HG03460 (cell line): ENCODE measurements at regions not wholly inside any gene's neighbourhood (a gene's known extent, or its start where the extent isn't known, plus 50 kb on each side); places are given as distances from the start of the nearest gene placed in this dataset.
"Not testable (repeated sequence)": the region's sequence is repeated elsewhere in the genome, so short reads cannot be mapped to it uniquely, and the experiment has no call there.

Source experiments
- ATAC-seq: cut with Tn5 transposase; IDR thresholded peaks from one replicate; pipeline ENCODE4 v1.9.1; 2021; ENCODE audit not compliant: unreplicated experiment

DNA sequence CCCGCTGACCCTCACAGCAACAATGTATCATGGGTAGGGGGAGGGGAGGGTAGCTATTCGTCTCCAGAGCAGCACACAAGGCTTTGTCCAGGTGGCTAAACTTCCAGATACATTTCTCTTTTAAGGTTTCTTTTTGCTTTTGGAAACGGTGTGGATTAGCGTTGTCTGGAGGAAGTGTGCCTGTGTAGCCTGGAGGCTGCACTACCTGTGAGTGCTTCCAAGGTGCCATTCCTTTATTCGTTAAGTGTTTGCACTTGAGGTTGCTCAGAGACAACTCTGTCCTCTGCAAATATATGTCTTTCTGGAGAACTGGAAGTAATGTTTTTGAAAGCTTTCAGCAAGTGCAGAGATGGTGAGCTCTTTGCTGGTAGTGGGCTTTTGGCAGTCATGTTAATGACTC, 53.1 kb downstream of the HSFY1 start:
- ATAC-seq: not testable (repeated sequence)

DNA sequence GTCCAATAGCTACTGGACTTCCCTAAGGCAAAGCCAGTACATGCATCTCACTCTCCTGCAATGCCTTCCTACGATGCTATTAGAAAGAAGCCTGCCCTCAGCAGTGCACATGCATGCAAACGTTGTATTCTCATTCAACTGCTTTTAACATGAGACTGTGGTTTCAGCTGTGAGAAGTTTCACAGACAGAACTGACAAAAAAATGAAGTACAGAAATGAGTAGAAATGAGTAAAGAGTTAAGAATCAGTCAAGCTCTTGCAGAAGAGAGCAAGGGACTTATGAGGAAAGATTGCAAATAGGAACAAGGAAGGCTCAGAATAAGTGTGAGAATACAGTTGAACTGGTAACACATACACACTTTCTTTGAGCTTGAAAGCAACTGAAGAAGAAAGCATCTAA, 54.8 kb downstream of the HSFY1 start:
- not testable (repeated sequence) for ATAC-seq

DNA sequence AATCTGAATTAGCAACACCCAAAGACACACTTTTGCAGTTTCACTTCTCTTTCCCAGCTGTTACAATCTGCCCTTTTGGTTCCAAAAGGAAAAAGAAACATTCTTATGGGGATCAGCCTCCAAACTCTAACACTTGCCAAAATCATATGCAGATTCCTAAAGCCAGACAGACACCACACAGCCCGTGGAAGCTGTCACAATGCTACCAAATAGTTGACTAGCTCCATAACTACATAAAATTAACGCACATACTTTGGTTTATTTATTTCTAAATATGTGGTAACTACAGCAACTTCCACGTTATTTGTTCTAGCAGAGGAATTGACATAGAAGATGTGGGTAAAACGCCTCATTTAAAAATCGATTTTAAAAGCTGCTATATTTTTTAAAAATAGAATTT, 59.7 kb downstream of the HSFY1 start:
- not testable (repeated sequence) for ATAC-seq

DNA sequence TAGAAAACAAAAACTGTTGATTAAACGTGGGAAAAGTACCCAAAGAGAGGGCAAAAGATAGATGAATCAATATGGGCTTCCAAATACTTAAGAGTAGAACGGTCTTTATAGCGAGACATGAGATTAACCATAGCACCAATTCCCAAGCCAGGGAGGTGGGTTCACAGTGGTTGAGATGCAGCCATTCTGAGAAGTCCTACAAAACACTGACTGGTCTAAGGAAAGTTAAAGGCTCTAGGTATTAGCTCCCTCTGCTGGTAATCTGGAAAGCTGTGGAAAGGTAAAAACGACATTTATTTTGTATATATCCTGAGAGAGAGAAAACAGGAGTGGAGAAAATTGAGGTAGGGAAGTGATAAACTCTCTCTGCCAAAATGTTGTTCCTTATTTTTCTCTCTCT, 61.7 kb downstream of the HSFY1 start:
- ATAC-seq: not testable (repeated sequence)

DNA sequence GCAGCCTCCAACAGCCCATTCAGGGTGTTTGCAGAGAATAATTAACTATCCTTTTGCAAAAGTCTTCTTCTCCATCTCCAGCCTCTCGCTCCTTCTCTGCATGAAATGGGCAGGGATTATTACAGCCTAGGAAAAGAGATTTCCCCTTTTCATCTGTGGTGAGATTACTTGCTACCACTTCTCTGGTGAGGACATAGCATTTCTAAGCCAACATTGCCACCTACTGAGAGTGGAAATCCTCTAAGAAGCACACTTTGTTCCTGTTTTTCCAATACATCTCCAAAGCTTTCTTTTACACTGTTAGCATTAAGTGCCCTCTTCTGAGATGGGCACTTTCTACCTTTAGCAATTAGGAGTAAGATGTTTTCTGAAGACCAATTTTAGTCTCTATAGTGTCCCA, 69.3 kb downstream of the HSFY1 start:
- ATAC-seq: not testable (repeated sequence)

DNA sequence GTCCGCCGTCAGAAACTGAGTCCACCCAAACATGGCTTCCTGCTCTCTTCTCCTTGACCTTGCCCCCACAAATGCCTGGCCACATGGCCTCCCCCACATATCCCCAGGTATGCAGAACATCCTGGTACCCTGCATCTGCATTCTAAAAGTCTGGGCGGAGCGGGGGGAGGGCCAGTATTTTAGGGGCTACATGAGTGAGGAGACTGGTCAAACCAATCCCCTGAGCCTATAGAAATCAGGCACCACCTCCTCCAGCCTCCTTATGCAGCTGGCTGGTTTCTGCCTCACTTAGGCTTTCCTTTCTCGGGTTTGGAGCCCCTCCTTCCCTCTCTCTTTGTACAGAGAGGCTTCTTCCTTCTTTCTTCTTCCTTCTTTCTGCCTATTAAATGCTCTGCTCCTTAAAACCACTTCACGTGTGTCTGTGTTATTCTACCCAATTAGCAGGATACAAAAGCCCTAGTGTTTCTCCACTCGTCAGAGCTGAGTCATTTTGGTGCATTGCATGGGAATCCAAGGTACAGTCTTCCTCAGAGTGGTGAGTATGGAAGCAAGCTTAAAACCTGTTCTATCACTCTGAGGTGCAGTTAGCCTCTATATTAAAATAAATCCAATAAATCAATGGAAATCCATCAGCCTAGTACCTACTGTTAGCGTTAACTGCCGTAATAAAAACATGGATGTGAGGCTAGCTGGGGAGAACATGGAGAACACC, 83.4 kb downstream of the HSFY1 start:
- ATAC-seq: not testable (repeated sequence)

DNA sequence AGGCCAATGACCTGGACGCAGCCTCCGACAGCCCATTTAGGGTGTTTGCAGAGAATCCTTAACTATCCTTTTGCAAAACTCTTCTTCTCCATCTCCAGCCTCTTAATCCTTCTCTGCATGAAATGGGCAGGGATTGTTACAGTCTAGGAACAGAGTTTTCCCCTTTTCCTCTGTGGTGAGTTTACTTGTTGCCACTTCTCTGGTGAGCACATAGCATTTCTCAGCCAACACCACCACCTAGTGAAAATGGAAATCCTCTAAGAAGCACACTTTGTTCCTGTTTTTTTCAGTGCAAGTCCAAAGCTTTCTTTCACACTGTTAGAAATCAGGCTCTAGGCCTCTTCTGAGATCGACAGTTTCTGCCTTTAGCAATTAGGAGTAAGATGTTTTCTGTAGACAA, 84.1 kb downstream of the HSFY1 start:
- not testable (repeated sequence) for ATAC-seq

DNA sequence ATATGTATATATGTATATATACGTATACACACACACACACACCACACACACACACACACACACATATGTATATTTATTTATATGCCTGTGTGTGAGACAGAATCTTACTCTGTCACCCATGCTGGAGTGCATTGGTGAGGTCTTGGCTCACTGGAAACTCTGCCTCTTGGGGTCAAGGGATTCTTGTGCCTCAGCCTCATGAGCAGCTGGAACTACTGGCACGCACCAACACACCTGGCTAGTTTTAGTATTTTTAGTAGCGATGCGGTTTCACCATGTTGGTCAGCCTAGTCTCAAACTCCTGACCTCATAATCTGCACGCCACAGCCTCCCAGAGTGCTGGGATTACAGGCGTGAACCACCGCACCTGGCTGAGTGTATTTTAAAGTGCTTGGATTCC, 85.1 kb downstream of the HSFY1 start:
- not testable (repeated sequence) for ATAC-seq

DNA sequence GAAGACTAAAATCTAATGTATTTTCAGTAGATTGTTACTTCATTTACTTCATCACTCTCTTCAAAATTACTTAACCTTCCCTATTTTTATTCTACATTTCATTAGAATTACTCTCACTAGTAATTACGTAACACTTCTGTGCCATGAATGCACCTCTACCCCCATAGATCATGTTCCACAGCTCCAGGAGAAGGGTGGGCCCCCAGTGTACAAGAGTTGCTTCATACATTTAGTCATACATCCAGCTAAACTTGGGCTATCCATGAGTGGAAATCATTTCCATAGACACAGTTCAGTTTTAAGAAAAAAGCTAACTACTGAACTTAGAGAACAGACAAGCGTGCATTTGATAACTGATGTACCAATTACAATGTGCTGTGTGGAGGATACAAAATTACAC, 104.2 kb downstream of the HSFY1 start:
- no peak for ATAC-seq

DNA sequence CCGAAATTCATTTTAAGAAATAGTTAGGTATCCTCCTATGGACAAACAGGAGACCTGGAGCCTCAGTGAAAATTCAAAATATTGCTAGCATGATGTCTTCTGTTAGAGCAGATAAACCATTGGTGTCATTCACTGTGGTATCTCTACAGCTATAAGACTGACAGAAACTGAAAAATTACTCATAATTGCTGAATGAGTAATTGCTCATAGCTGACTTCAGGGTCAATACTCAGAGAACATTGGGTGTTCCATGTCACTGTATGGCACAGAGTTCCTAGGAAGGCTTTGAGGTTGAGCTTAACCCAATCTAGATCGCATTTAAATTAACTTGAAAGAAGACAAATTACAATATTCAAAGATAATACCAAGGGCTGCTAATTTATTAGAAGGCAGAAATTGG, 109.0 kb downstream of the HSFY2 start:
- peak; percentile 59 for ATAC-seq

DNA sequence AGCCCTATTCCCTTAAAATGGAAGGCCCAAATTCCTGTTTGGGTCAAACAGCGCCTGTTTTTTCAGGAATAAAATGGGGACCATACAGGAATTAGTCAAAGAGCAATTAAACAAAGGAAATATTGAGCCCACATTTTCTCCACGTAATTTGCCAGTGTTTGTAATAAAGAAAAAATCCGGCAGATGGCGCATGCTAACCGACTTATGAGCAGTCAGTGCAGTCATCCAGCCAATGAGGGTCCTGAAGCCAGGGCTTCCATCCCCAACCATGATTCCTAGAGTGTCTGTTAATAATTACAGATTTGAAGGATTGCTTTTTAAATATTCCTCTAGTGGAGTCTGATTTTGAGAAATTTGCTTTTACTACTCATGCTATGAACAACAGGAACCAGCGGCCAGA, 103.7 kb downstream of the HSFY2 start:
- no peak for ATAC-seq

DNA sequence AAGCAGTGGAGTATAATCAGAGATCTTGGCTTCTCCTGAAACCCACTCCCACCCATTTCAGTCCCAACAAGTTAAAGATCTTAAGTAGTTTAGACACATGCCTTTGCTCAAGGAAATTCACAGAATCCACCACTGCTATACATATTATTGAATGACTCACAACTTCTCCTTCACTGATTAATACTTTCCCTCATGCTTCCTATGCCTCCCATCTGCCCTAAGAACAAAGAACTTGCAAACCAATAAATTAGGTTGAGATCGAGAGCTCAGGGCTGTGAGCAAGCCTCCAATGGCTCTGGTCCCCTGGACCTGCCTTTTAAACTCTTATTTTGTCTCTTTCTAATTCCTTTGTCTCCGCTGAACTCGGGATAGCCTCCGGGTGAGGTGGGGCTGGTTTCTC, 101.6 kb downstream of the HSFY2 start:
- ATAC-seq: no peak

DNA sequence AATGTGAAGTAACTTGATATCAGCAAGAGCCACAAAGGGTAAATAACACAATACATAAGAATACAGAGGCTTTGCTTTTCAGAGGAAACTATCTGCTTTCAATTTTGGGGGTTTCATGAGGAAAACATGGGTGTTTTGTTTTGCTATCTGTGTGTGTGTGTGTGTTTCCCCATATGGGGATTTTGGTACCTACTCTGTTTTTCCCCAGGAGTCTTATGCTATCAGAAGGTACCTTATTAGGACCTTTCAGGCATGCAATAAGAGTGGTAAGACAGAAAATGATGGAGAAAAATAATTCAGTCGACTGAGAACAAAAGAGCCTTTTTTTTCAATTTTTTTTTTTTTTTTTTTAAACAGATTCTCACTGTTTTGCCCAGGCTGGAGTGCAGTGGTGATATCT, 87.5 kb downstream of the HSFY2 start:
- ATAC-seq: not testable (repeated sequence)

DNA sequence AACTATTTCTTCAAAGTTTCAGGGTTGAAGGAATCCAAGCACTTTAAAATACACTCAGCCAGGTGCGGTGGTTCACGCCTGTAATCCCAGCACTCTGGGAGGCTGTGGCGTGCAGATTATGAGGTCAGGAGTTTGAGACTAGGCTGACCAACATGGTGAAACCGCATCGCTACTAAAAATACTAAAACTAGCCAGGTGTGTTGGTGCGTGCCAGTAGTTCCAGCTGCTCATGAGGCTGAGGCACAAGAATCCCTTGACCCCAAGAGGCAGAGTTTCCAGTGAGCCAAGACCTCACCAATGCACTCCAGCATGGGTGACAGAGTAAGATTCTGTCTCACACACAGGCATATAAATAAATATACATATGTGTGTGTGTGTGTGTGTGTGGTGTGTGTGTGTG, 85.2 kb downstream of the HSFY2 start:
- not testable (repeated sequence) for ATAC-seq

DNA sequence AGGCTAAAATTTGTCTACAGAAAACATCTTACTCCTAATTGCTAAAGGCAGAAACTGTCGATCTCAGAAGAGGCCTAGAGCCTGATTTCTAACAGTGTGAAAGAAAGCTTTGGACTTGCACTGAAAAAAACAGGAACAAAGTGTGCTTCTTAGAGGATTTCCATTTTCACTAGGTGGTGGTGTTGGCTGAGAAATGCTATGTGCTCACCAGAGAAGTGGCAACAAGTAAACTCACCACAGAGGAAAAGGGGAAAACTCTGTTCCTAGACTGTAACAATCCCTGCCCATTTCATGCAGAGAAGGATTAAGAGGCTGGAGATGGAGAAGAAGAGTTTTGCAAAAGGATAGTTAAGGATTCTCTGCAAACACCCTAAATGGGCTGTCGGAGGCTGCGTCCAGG, 84.1 kb downstream of the HSFY2 start:
- ATAC-seq: not testable (repeated sequence)

DNA sequence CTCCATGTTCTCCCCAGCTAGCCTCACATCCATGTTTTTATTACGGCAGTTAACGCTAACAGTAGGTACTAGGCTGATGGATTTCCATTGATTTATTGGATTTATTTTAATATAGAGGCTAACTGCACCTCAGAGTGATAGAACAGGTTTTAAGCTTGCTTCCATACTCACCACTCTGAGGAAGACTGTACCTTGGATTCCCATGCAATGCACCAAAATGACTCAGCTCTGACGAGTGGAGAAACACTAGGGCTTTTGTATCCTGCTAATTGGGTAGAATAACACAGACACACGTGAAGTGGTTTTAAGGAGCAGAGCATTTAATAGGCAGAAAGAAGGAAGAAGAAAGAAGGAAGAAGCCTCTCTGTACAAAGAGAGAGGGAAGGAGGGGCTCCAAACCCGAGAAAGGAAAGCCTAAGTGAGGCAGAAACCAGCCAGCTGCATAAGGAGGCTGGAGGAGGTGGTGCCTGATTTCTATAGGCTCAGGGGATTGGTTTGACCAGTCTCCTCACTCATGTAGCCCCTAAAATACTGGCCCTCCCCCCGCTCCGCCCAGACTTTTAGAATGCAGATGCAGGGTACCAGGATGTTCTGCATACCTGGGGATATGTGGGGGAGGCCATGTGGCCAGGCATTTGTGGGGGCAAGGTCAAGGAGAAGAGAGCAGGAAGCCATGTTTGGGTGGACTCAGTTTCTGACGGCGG, 83.5 kb downstream of the HSFY2 start:
- ATAC-seq: not testable (repeated sequence)

DNA sequence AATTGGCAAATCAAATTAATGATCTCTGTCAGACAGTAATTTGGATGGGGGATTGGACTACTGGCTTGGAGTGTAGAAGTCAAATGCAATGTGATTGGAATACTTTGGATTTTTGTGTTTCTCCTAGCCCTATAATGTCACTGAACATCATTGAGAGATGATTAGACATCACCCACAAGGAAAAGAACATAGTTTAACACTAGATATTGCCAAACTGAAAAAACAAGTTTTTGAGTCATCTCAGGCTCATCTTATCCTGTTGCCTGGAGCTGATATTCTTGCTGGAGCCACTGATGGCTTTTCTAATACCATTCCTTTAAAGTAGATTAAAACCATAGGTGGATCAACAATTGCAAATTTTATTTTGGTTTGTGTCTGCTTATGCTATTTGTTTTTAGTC, 76.7 kb downstream of the HSFY2 start:
- ATAC-seq: not testable (repeated sequence)

DNA sequence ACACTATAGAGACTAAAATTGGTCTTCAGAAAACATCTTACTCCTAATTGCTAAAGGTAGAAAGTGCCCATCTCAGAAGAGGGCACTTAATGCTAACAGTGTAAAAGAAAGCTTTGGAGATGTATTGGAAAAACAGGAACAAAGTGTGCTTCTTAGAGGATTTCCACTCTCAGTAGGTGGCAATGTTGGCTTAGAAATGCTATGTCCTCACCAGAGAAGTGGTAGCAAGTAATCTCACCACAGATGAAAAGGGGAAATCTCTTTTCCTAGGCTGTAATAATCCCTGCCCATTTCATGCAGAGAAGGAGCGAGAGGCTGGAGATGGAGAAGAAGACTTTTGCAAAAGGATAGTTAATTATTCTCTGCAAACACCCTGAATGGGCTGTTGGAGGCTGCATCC, 69.3 kb downstream of the HSFY2 start:
- not testable (repeated sequence) for ATAC-seq

DNA sequence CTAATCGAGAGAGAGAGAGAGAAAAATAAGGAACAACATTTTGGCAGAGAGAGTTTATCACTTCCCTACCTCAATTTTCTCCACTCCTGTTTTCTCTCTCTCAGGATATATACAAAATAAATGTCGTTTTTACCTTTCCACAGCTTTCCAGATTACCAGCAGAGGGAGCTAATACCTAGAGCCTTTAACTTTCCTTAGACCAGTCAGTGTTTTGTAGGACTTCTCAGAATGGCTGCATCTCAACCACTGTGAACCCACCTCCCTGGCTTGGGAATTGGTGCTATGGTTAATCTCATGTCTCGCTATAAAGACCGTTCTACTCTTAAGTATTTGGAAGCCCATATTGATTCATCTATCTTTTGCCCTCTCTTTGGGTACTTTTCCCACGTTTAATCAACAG, 61.8 kb downstream of the HSFY2 start:
- ATAC-seq: not testable (repeated sequence)

DNA sequence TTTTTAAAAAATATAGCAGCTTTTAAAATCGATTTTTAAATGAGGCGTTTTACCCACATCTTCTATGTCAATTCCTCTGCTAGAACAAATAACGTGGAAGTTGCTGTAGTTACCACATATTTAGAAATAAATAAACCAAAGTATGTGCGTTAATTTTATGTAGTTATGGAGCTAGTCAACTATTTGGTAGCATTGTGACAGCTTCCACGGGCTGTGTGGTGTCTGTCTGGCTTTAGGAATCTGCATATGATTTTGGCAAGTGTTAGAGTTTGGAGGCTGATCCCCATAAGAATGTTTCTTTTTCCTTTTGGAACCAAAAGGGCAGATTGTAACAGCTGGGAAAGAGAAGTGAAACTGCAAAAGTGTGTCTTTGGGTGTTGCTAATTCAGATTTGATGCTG, 59.8 kb downstream of the HSFY2 start:
- ATAC-seq: not testable (repeated sequence)

DNA sequence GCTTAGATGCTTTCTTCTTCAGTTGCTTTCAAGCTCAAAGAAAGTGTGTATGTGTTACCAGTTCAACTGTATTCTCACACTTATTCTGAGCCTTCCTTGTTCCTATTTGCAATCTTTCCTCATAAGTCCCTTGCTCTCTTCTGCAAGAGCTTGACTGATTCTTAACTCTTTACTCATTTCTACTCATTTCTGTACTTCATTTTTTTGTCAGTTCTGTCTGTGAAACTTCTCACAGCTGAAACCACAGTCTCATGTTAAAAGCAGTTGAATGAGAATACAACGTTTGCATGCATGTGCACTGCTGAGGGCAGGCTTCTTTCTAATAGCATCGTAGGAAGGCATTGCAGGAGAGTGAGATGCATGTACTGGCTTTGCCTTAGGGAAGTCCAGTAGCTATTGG, 54.8 kb downstream of the HSFY2 start:
- not testable (repeated sequence) for ATAC-seq

DNA sequence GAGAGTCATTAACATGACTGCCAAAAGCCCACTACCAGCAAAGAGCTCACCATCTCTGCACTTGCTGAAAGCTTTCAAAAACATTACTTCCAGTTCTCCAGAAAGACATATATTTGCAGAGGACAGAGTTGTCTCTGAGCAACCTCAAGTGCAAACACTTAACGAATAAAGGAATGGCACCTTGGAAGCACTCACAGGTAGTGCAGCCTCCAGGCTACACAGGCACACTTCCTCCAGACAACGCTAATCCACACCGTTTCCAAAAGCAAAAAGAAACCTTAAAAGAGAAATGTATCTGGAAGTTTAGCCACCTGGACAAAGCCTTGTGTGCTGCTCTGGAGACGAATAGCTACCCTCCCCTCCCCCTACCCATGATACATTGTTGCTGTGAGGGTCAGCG, 53.1 kb downstream of the HSFY2 start:
- not testable (repeated sequence) for ATAC-seq
